Dedifferentiated amniotic fluid mesenchymal stem cell (primary cell): ENCODE measurements at regions not wholly inside any gene's neighbourhood (a gene's known extent, or its start where the extent isn't known, plus 50 kb on each side); places are given as distances from the start of the nearest gene placed in this dataset.
A peak's percentile ranks its signal among the peaks of the same experiment; 100 is the strongest.
"Not testable (repeated sequence)": the region's sequence is repeated elsewhere in the genome, so short reads cannot be mapped to it uniquely, and the experiment has no call there.

ENCODE experiments used
- DNase-seq: peaks from one replicate; pipeline ENCODE4 v3.0.0-alpha.2; 2016; ENCODE audit errors: extremely low spot score

- no peak for DNase-seq
Observed at GRCh38 chr17:68780596-68780995, 174.6 kb downstream of the ABCA8 start.

GRCh38 chr17:68778726-68779125 lies 176.5 kb downstream of the ABCA8 start:
- DNase-seq, result no peak

GRCh38 chr17:68777856-68778694 lies 176.9 kb upstream of the FAM20A start:
- no peak for DNase-seq

GRCh38 chr17:68777243-68777855 lies 176.2 kb upstream of the FAM20A start:
- peak; percentile 76 for DNase-seq

GRCh38 chr17:68776451-68776850 lies 175.3 kb upstream of the FAM20A start:
- DNase-seq, result no peak

- DNase-seq, result no peak
Observed at GRCh38 chr17:68775969-68776368, 174.8 kb upstream of the FAM20A start.

- no peak for DNase-seq
Observed at GRCh38 chr17:68775318-68775717, 174.2 kb upstream of the FAM20A start.

- peak; percentile 78 for DNase-seq
Observed at GRCh38 chr17:68771867-68772515, 170.8 kb upstream of the FAM20A start.

GRCh38 chr17:68768804-68769203 lies 167.6 kb upstream of the FAM20A start:
- no peak for DNase-seq

- DNase-seq, result no peak
Observed at GRCh38 chr17:68766640-68767039, 165.5 kb upstream of the FAM20A start.

- no peak for DNase-seq
Observed at GRCh38 chr17:68763562-68763961, 162.4 kb upstream of the FAM20A start.

- no peak for DNase-seq
Observed at GRCh38 chr17:68762911-68763310, 161.7 kb upstream of the FAM20A start.

- DNase-seq, result no peak
Observed at GRCh38 chr17:68760141-68760475, 158.9 kb upstream of the FAM20A start.

GRCh38 chr17:68759343-68760140 lies 158.4 kb upstream of the FAM20A start:
- DNase-seq, result peak; percentile 97

GRCh38 chr17:68759002-68759342 lies 157.8 kb upstream of the FAM20A start:
- no peak for DNase-seq

- not testable (repeated sequence) for DNase-seq
Observed at GRCh38 chr17:68757866-68758757, 156.9 kb upstream of the FAM20A start.

GRCh38 chr17:68753985-68754769 lies 153.0 kb upstream of the FAM20A start:
- DNase-seq, result no peak

GRCh38 chr17:68750208-68750562 lies 149.0 kb upstream of the FAM20A start:
- no peak for DNase-seq

GRCh38 chr17:68749349-68750207 lies 148.4 kb upstream of the FAM20A start:
- DNase-seq, result no peak

- DNase-seq, result no peak
Observed at GRCh38 chr17:68748381-68748780, 147.2 kb upstream of the FAM20A start.
